Heart right ventricle (tissue), 16 donors: ENCODE measurements at regions not wholly inside any gene's neighbourhood (a gene's known extent, or its start where the extent isn't known, plus 50 kb on each side); places are given as distances from the start of the nearest gene placed in this dataset.
A peak's percentile ranks its signal among the peaks of the same experiment; 100 is the strongest.

Experiments
- ATAC-seq, 8 donors: fragments of 200-7000 bp; cut with Tn5 transposase; one replicate each; pipeline ENCODE4 v1.9.1; 2020; ENCODE audit warnings: mild to moderate bottlenecking in 8 of 8, moderate library complexity in 8 of 8, moderate number of reproducible peaks in 1 of 8
- DNase-seq, 2 donors: peaks; one replicate each; pipeline ENCODE4 v3.0.0-alpha.2; 2020
- H3K27ac ChIP-seq, 10 donors: fragments of 200-600 bp; sonication (generic) in 2 of 10; one replicate each; pipeline versions ENCODE4 v1.5.0 to v1.8.0; 2020 to 2022; ENCODE audit warnings: mild to moderate bottlenecking in 3 of 10
- H3K27me3 ChIP-seq, 7 donors: fragments of 200-600 bp; one replicate each; pipeline ENCODE4 v1.8.0; 2021 to 2022; ENCODE audit warnings: mild to moderate bottlenecking in 2 of 7
- H3K36me3 ChIP-seq, 9 donors: fragments of 200-600 bp; sonication (generic) in 1 of 9; one replicate each; pipeline versions ENCODE4 v1.5.0 to v1.8.0; 2020 to 2022; ENCODE audit warnings: mild to moderate bottlenecking in 2 of 9
- H3K4me1 ChIP-seq, 9 donors: fragments of 200-600 bp; sonication (generic) in 1 of 9; one replicate each; pipeline versions ENCODE4 v1.5.0 to v1.8.0; 2020 to 2022; ENCODE audit warnings: mild to moderate bottlenecking in 4 of 9
- H3K4me3 ChIP-seq, 10 donors: fragments of 200-600 bp; sonication (generic) in 2 of 10; one replicate each; pipeline versions ENCODE4 v1.5.0 to v1.8.0; 2020 to 2022; ENCODE audit warnings: mild to moderate bottlenecking in 7 of 10, moderate library complexity in 2 of 10
- H3K9me3 ChIP-seq, 11 donors: fragments of 200-600 bp in 10 of 11; sonication (generic) in 2 of 11; one replicate each; pipeline versions ENCODE4 v1.5.0 to v1.8.0; 2013 to 2022; ENCODE audit warnings: mild to moderate bottlenecking in 2 of 11, control low read depth in 1 of 11, moderate library complexity in 1 of 11
- CTCF ChIP-seq, 9 donors: fragments of 200-600 bp; sonication (generic) in 2 of 9; IDR thresholded peaks; one replicate each; pipeline versions ENCODE4 v1.5.0 to v1.8.0; 2021 to 2022; ENCODE audit warnings: antibody characterized with exemption in 9 of 9, mild to moderate bottlenecking in 5 of 9, moderate library complexity in 1 of 9
- WGBS, 2 donors: extraction: QIAGEN DNeasy Blood & Tissue Kit; methylation state at CpG; one replicate each; pipeline ENCODE4 v1.1.7; 2013; ENCODE audit warnings: inconsistent platforms in 1 of 2; 5-methylcytosine and 5-hydroxymethylcytosine counted together
- intact Hi-C, 10 donors: fragments of 100-400 bp; cut with DNase I; formaldehyde crosslinking; loops; one replicate each; pipeline versions ENCODE4 v1.11.1 to v1.14.2; 2022
- donor health status: Arrhythmogenic right ventricular cardiomyopathy.
- donor health status: ischemic (EF 13 %, LVEDD 7.1; RV severe dilation, severe dysfunction).
- donor health status: healthy with polysubstance abuse.
- donor health status: DM: no; HTN: yes; CAD: no.
- donor health status: DM: no; HTN: no; CAD: no.
- donor health status: ischemic (EF 25% LVEDD 6.9; RV normal size, moderate dysfunction).
- donor health status: ischemic (EF 25% LVEDD 5.7; RV mildly dilated, moderate dysfunction).
- donor health status: healthy.
- donor health status: DM: yes; HTN: yes; CAD: no.
- donor health status: Ischemic cardiomyopathy.
- donor health status: ischemic (EF 35%, LVEDD 5.7; RV mildly dilated, moderate dysfunction).
- donor health status: nonischemic (EF 11% LVEDD 7.7; RV severe dilation, severe dysfunction).
- donor health status: DM: yes; HTN: yes; CAD: no.
- donor health status: PGD.
- donor health status: ischemic (EF 29% LVEDD 5.4; RV normal size, mild dysfunction).
- donor health status: nonischemic (EF 23%, LVEDD 6.1; RV moderate dilation, normal function).

GRCh38 chr5:88405783-88406182 lies 137.1 kb upstream of the TMEM161B start:
- no peak for TF ChIP-seq CTCF (IDR thresholded peaks at IDR 0.05)
- ATAC-seq = no peak
- Histone ChIP-seq H3K27me3 (no peaks in the 10 kb centered on the region), H3K36me3 (no peaks in the 10 kb centered on the region), H3K9me3 (no peaks in the 10 kb centered on the region), H3K4me1 (peaks cover 0 to 9% (median 0%) of the 10 kb centered on the region in 9 donors), H3K27ac (peak overlapping the region in 2 of 10 donors; percentile 25 to 39), H3K4me3 (no peak overlapping the region)
- WGBS, 2 donors = 49 to 58% methylated on average over 3 of the region's 3 CpGs
- intact Hi-C loops = no loop called here
- no peak for DNase-seq

GRCh38 chr5:88404405-88404804 lies 135.8 kb upstream of the TMEM161B start:
- TF ChIP-seq CTCF (IDR thresholded peaks at IDR 0.05) = no peak
- WGBS, 2 donors = 66 to 80% methylated on average over 2 of the region's 2 CpGs

GRCh38 chr5:88401686-88402085 lies 133.0 kb upstream of the TMEM161B start:
- Histone ChIP-seq H3K4me1 (peaks cover 0 to 9% (median 0%) of the 10 kb centered on the region in 9 donors), H3K27ac (no peak overlapping the region), H3K27me3 (no peaks in the 10 kb centered on the region), H3K36me3 (no peaks in the 10 kb centered on the region), H3K9me3 (no peaks in the 10 kb centered on the region), H3K4me3 (no peak overlapping the region)
- TF ChIP-seq CTCF (IDR thresholded peaks at IDR 0.05) = no peak
- intact Hi-C loops = no loop called here
- DNase-seq (no peak), ATAC-seq (no peak)
- WGBS, 2 donors = 33 to 49% methylated on average over 4 of the region's 4 CpGs

More at GRCh38 chr5:88404405-88404804, 135.8 kb upstream of the TMEM161B start:
- H3K4me1 ChIP-seq = peaks cover 0 to 9% (median 0%) of the 10 kb centered on the region in 9 donors
- H3K9me3 ChIP-seq = no peaks in the 10 kb centered on the region
- H3K27ac ChIP-seq = no peak overlapping the region
- no peak for ATAC-seq
- no peak overlapping the region for H3K4me3 ChIP-seq
- no peak for DNase-seq
- H3K27me3 ChIP-seq = no peaks in the 10 kb centered on the region
- intact Hi-C loops = no loop called here
- no peaks in the 10 kb centered on the region for H3K36me3 ChIP-seq

- intact Hi-C loops = no loop called here
- no peaks in the 10 kb centered on the region for H3K9me3 ChIP-seq
- no peak for TF ChIP-seq CTCF (IDR thresholded peaks at IDR 0.05)
- H3K27me3 ChIP-seq = no peaks in the 10 kb centered on the region
- peaks cover 0 to 9% (median 0%) of the 10 kb centered on the region in 9 donors for H3K4me1 ChIP-seq
- H3K36me3 ChIP-seq = no peaks in the 10 kb centered on the region
- DNase-seq = no peak
- ATAC-seq = no peak
- H3K27ac ChIP-seq = no peak overlapping the region
- no peak overlapping the region for H3K4me3 ChIP-seq
Measured at GRCh38 chr5:88401228-88401627, 132.6 kb upstream of the TMEM161B start.
